NB4 (cell line): ENCODE measurements at regions not wholly inside any gene's neighbourhood (a gene's known extent, or its start where the extent isn't known, plus 50 kb on each side); places are given as distances from the start of the nearest gene placed in this dataset.

Experiments
- DNase-seq: peaks from one replicate; pipeline ENCODE4 v3.0.0; 2010; ENCODE audit warnings: low read depth
- H3K4me3 ChIP-seq: one replicate; pipeline ENCODE4 v1.5.1; 2011; ENCODE audit warnings: mild to moderate bottlenecking, low read depth, low read length, moderate library complexity
- CTCF ChIP-seq: IDR thresholded peaks from one replicate; pipeline ENCODE4 v1.5.1; 2012; ENCODE audit warnings: low read depth, low read length
- MAX ChIP-seq: IDR thresholded peaks from 2 replicates; pipeline ENCODE4 v1.6.1; 2011; ENCODE audit warnings: low read depth, low read length
- MYC ChIP-seq: IDR thresholded peaks from 2 replicates; pipeline ENCODE4 v1.6.1; 2011; ENCODE audit warnings: low read depth, low read length
- POLR2A ChIP-seq: IDR thresholded peaks from 2 replicates; pipeline ENCODE4 v1.6.1; 2011; ENCODE audit warnings: mild to moderate bottlenecking; ENCODE audit not compliant: insufficient read length; ENCODE audit errors: extremely low read depth

GRCh38 chr18:51430538-51430937 is 233.1 kb upstream of the MEX3C start:
- TF ChIP-seq MYC (no peak), MAX (no peak), CTCF (no peak), POLR2A (no peak)
- peak; percentile 4 for DNase-seq
- no peak overlapping the region for H3K4me3 ChIP-seq

GRCh38 chr18:51433296-51433695 is 235.8 kb upstream of the MEX3C start:
- no peak for DNase-seq
- H3K4me3 ChIP-seq: no peak overlapping the region
- TF ChIP-seq MAX: no peak
- no peak for TF ChIP-seq POLR2A
- TF ChIP-seq CTCF: no peak
- no peak for TF ChIP-seq MYC

- DNase-seq: no peak
- no peak overlapping the region for H3K4me3 ChIP-seq
- no peak for TF ChIP-seq POLR2A
- no peak for TF ChIP-seq MYC
- no peak for TF ChIP-seq CTCF
- no peak for TF ChIP-seq MAX
These were observed 236.4 kb upstream of the MEX3C start for GRCh38 chr18:51433881-51434280.

GRCh38 chr18:51437280-51438271 is 240.1 kb upstream of the MEX3C start:
- H3K4me3 ChIP-seq: no peak overlapping the region
- DNase-seq: no peak
- no peak for TF ChIP-seq CTCF

- TF ChIP-seq CTCF: no peak
- TF ChIP-seq POLR2A: no peak
- no peak for TF ChIP-seq MAX
- TF ChIP-seq MYC: no peak
- no peak for DNase-seq
- no peak overlapping the region for H3K4me3 ChIP-seq
These were observed 241.4 kb upstream of the MEX3C start for GRCh38 chr18:51438797-51439350.
